ENCODE measurements at regions not wholly inside any gene's neighbourhood (a gene's known extent, or its start where the extent isn't known, plus 50 kb on each side); places are given as distances from the start of the nearest gene placed in this dataset.

GRCh38 chr2:230643576-230644291 lies 68.9 kb upstream of the CAB39 start:
- DNase-seq, result no peak

GRCh38 chr2:230644356-230644935 lies 68.2 kb upstream of the CAB39 start:
- DNase-seq, result no peak

- DNase-seq, result no peak
Observed at GRCh38 chr2:230648356-230648755, 64.3 kb upstream of the CAB39 start.

GRCh38 chr2:230650585-230651137 lies 62.0 kb upstream of the CAB39 start:
- DNase-seq, result no peak

- DNase-seq, result no peak
Observed at GRCh38 chr2:230654057-230654456, 58.6 kb upstream of the CAB39 start.

- DNase-seq, result no peak
Observed at GRCh38 chr2:230657462-230657861, 55.2 kb upstream of the CAB39 start.

- no peak for DNase-seq
Observed at GRCh38 chr2:230657906-230658305, 54.7 kb upstream of the CAB39 start.

- no peak for DNase-seq
Observed at GRCh38 chr2:230658577-230658876, 54.1 kb upstream of the CAB39 start.

GRCh38 chr2:230658877-230659652 lies 53.6 kb upstream of the CAB39 start:
- DNase-seq, result no peak

GRCh38 chr2:230660294-230661060 lies 52.2 kb upstream of the CAB39 start:
- no peak for DNase-seq

- DNase-seq, result no peak
Observed at GRCh38 chr2:230661072-230661957, 51.3 kb upstream of the CAB39 start.
